OCI-LY3 (cell line): ENCODE measurements at regions not wholly inside any gene's neighbourhood (a gene's known extent, or its start where the extent isn't known, plus 50 kb on each side); places are given as distances from the start of the nearest gene placed in this dataset.

Experiments used
- H2AFZ ChIP-seq: fragments of 200-600, 300-600 bp; shearing (Covaris generic); 2 replicates; pipeline ENCODE4 v1.6.0; 2014; ENCODE audit warnings: antibody characterized with exemption, low read depth, low read length
- H3K27ac ChIP-seq: fragments of 200-600, 300-600 bp; sonication (generic); 2 replicates; pipeline ENCODE4 v1.5.1; 2014; ENCODE audit warnings: mild to moderate bottlenecking, low read length, moderate library complexity, mixed read lengths
- H3K27me3 ChIP-seq: fragments of 200-600, 300-600 bp; sonication (generic); 2 replicates; pipeline ENCODE4 v1.6.1; 2014; ENCODE audit warnings: low read depth, low read length, mixed read lengths
- H3K36me3 ChIP-seq: fragments of 200-600, 300-600 bp; sonication (generic); replicated peaks from 2 replicates; pipeline ENCODE3; 2014; ENCODE audit warnings: low read depth, low read length, mixed read lengths
- H3K4me1 ChIP-seq: fragments of 300-600, 200-600 bp; sonication (generic); 2 replicates; pipeline ENCODE4 v1.6.1; 2014; ENCODE audit warnings: low read length, mixed read lengths
- H3K4me2 ChIP-seq: fragments of 200-600, 300-600 bp; sonication (generic); 2 replicates; pipeline ENCODE4 v1.6.1; 2014; ENCODE audit warnings: low read length, mixed read lengths
- H3K4me3 ChIP-seq: fragments of 300-600, 200-600 bp; sonication (generic); 2 replicates; pipeline ENCODE4 v1.5.1; 2014; ENCODE audit warnings: antibody characterized with exemption, mild to moderate bottlenecking, low read length, moderate library complexity
- H3K79me2 ChIP-seq: fragments of 300-600, 200-600 bp; shearing (Covaris generic); 2 replicates; pipeline ENCODE4 v1.6.1; 2014; ENCODE audit warnings: mild to moderate bottlenecking, low read length, mixed read lengths
- H3K9ac ChIP-seq: fragments of 300-600, 200-600 bp; shearing (Covaris generic); 2 replicates; pipeline ENCODE4 v1.6.0; 2014; ENCODE audit warnings: mild to moderate bottlenecking, low read length, moderate library complexity
- H3K9me3 ChIP-seq: fragments of 200-600, 300-600 bp; shearing (Covaris generic); 2 replicates; pipeline ENCODE4 v1.6.1; 2014; ENCODE audit warnings: low read length, mixed read lengths; ENCODE audit not compliant: insufficient read depth
- H4K20me1 ChIP-seq: fragments of 200-600, 300-600 bp; sonication (generic); 2 replicates; pipeline ENCODE4 v1.6.1; 2016; ENCODE audit warnings: low read length, mixed read lengths; ENCODE audit not compliant: insufficient read depth
- EZH2phosphoT487 ChIP-seq: fragments of 200-600 bp; shearing (Covaris generic); IDR thresholded peaks from 2 replicates; pipeline ENCODE4 v1.6.1; 2018; ENCODE audit warnings: antibody characterized with exemption, mixed run types, low read depth
- TF ChIP-seq, protein P1 (sequence below): fragments of 200-600, 300-600 bp; sonication (generic); IDR thresholded peaks from 2 replicates; pipeline ENCODE4 v1.5.1; 2014; ENCODE audit warnings: antibody characterized with exemption, low read length, low read depth

DNA sequence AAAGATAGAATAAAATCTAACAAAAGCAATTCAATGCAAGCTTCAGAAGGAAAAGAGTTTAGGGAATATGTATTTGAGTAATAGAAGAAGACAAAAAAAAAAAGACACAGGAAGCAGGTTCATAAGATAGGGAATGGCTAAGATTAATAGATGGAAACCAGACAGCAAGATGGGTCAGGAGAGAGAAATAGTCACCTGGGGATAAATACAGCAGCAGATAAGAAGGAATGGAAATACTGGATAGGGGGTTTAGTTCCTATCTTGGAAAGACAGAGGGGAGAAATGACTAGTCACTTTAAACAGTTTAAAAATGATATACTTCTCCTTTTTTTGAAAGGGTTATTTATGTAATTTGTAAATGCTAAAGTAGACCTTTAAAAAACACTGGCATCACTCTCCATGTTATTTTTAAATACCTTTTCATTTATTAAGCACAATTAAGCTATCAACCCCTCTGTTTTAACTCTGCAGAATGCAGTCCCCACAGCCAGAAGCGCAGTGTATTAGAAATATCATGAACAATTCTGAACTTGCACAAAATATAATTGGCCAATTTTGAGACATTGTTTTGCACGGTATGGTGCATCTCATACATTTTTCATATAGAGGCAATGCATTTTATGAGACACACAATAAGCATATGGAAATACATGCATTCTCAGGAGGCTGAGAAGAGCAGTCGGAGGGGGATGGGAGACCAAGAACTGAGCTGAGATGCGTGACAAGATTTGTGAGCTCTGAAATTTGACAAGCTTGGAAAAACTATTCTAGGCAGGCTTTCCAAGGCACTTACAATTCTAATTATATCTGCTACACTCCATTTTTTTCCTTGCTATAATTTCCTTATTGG lies 303.4 kb upstream of the PRICKLE1 start:
- Histone ChIP-seq H3K27me3 (no peaks in the 10 kb centered on the region), H3K9ac (no peak overlapping the region)
- TF ChIP-seq, protein P1, sequence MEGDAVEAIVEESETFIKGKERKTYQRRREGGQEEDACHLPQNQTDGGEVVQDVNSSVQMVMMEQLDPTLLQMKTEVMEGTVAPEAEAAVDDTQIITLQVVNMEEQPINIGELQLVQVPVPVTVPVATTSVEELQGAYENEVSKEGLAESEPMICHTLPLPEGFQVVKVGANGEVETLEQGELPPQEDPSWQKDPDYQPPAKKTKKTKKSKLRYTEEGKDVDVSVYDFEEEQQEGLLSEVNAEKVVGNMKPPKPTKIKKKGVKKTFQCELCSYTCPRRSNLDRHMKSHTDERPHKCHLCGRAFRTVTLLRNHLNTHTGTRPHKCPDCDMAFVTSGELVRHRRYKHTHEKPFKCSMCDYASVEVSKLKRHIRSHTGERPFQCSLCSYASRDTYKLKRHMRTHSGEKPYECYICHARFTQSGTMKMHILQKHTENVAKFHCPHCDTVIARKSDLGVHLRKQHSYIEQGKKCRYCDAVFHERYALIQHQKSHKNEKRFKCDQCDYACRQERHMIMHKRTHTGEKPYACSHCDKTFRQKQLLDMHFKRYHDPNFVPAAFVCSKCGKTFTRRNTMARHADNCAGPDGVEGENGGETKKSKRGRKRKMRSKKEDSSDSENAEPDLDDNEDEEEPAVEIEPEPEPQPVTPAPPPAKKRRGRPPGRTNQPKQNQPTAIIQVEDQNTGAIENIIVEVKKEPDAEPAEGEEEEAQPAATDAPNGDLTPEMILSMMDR: no peak
- TF ChIP-seq EZH2phosphoT487: no peak

DNA sequence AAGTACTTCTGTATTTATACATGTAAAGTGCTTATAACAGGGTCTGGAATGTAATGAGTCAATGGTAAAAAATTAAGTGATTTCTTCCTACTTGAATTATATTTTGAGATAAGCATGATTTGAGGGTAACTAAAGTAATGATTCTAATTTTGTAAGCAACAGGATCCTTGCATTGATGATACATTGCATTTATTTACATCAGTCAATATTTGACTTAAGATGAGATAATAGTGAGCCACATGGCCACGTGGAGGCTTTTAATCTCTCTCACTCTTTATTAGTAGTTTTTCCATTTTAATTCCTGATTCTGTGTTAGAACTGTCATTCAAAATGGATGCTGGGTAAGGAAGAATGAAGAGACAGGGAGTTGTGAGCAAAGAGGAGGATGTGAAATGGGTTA lies 298.1 kb upstream of the PRICKLE1 start:
- Histone ChIP-seq H3K4me2 (no peak overlapping the region), H3K9ac (no peak overlapping the region), H3K27ac (no peak overlapping the region), H3K27me3 (no peaks in the 10 kb centered on the region), H2AFZ (no peak overlapping the region), H3K9me3 (no peaks in the 10 kb centered on the region), H3K4me3 (no peak overlapping the region), H4K20me1 (no peaks in the 10 kb centered on the region), H3K79me2 (no peaks in the 10 kb centered on the region), H3K36me3 (no peaks in the 10 kb centered on the region), H3K4me1 (peaks cover under 1% of the 10 kb centered on the region)
- no peak for TF ChIP-seq EZH2phosphoT487
- TF ChIP-seq, protein P1: no peak

More for the DNA sequence above, 303.4 kb upstream of the PRICKLE1 start:
- Histone ChIP-seq H3K4me1 (peaks cover 5% of the 10 kb centered on the region), H3K79me2 (no peaks in the 10 kb centered on the region), H4K20me1 (no peaks in the 10 kb centered on the region), H3K9me3 (no peaks in the 10 kb centered on the region), H3K4me3 (no peak overlapping the region), H3K4me2 (no peak overlapping the region), H3K36me3 (no peaks in the 10 kb centered on the region), H2AFZ (no peak overlapping the region), H3K27ac (no peak overlapping the region)

DNA sequence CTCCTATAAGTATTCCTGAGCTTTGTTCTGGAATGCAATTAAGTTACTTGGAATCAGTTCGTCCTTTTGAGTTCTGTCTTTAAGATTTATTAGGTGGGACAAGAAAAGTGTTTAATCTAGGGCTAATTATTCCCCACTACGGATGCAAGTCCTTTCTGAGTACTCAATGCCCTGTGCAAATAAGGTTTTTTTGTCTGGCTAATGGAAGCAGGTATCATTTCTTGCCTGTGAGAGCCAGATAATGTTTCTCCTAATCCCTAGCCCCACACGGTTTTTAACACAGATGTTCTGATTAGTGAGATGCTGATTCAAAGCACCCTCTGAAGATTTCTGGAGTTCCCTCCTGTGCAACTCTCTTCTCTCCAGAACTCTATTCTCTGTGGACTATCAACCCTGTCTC lies 296.6 kb upstream of the PRICKLE1 start:
- Histone ChIP-seq H3K4me1 (no peaks in the 10 kb centered on the region), H3K27ac (no peak overlapping the region), H3K9me3 (no peaks in the 10 kb centered on the region), H4K20me1 (no peaks in the 10 kb centered on the region), H3K27me3 (no peaks in the 10 kb centered on the region), H2AFZ (no peak overlapping the region), H3K9ac (no peak overlapping the region), H3K36me3 (no peaks in the 10 kb centered on the region), H3K79me2 (no peaks in the 10 kb centered on the region), H3K4me3 (no peak overlapping the region), H3K4me2 (no peak overlapping the region)
- TF ChIP-seq EZH2phosphoT487: no peak
- TF ChIP-seq, protein P1: no peak

DNA sequence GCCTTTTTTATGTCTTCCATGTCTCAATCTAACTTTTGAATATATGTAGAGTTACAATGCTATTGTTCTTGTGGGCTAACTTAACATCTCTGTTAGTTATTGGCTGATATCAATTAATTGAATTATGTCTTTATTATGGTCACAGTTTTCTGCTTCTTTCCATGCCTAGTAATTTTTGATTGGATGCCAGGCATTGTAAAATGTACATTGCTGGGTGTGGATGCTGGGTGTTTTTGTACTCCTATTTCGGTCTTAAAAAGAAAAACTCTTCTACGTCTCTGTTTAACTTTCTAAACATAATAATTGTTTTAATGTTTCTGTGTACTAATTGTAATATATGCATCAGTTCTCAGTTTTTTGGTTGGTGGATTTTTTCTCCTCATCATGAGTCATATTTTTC lies 296.1 kb upstream of the PRICKLE1 start:
- H3K36me3 ChIP-seq: no peaks in the 10 kb centered on the region
- H3K9ac ChIP-seq: no peak overlapping the region
- TF ChIP-seq, protein P1: no peak
- no peak for TF ChIP-seq EZH2phosphoT487
- no peak overlapping the region for H3K4me2 ChIP-seq
- no peak overlapping the region for H2AFZ ChIP-seq
- no peaks in the 10 kb centered on the region for H3K27me3 ChIP-seq
- no peak overlapping the region for H3K4me3 ChIP-seq
- H3K9me3 ChIP-seq: no peaks in the 10 kb centered on the region
- H4K20me1 ChIP-seq: no peaks in the 10 kb centered on the region
- H3K27ac ChIP-seq: no peak overlapping the region
- H3K4me1 ChIP-seq: no peaks in the 10 kb centered on the region
- H3K79me2 ChIP-seq: no peaks in the 10 kb centered on the region
